Globus pallidus (tissue), 1 donor: ENCODE measurements at regions not wholly inside any gene's neighbourhood (a gene's known extent, or its start where the extent isn't known, plus 50 kb on each side); places are given as distances from the start of the nearest gene placed in this dataset.
"Not testable (repeated sequence)": the region's sequence is repeated elsewhere in the genome, so short reads cannot be mapped to it uniquely, and the experiment has no call there.

Experiments used
- DNase-seq: peaks from one replicate; pipeline ENCODE4 v3.0.0-alpha.2; 2015; ENCODE audit warnings: low spot score

DNA sequence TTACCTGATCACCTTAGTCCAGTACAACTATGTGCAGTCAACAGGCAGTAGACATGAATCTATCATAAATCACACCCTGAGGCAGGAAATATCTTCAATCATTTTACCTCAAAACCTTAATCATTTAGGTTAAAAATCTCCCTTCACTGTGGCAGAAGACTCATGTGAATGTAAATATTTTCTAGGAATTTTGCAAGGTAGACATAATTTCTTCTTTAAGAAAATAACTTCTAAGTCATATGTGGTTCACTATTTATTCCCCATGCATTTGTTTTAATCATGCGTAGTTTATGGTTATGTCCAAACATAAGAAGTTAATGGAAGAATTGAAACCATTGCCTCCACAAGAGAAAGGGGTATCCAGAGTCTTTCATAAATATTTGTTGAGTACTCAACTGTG lies 97.0 kb downstream of the HMHB1 start:
- no peak for DNase-seq

GRCh38 chr5:143913008-143913752 lies 101.2 kb downstream of the HMHB1 start:
- no peak for DNase-seq

GRCh38 chr5:143914756-143915155 lies 102.8 kb downstream of the HMHB1 start:
- DNase-seq = no peak

DNA sequence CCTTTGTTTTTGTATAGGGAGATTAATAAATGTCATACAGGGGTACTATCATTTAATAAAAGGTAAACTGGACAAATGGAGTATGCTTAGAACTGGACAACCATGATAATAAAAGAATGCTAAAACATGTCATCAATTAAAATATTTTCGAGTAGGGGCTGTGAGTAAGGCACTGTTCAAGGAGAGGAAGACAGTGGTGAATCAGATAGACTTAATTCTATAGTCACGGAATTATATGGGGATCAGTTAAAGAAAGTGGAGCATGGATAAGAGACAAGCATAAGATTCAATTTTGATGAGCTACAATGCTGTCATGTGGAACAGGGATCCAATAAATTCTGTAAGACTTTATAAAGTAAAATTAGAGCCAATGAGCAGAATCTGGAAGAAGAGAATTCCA lies 104.5 kb downstream of the HMHB1 start:
- no peak for DNase-seq

- DNase-seq = no peak
These were observed 107.0 kb downstream of the HMHB1 start for GRCh38 chr5:143918961-143919360.

- DNase-seq = no peak
These were observed 108.8 kb downstream of the HMHB1 start for GRCh38 chr5:143920772-143921171.

DNA sequence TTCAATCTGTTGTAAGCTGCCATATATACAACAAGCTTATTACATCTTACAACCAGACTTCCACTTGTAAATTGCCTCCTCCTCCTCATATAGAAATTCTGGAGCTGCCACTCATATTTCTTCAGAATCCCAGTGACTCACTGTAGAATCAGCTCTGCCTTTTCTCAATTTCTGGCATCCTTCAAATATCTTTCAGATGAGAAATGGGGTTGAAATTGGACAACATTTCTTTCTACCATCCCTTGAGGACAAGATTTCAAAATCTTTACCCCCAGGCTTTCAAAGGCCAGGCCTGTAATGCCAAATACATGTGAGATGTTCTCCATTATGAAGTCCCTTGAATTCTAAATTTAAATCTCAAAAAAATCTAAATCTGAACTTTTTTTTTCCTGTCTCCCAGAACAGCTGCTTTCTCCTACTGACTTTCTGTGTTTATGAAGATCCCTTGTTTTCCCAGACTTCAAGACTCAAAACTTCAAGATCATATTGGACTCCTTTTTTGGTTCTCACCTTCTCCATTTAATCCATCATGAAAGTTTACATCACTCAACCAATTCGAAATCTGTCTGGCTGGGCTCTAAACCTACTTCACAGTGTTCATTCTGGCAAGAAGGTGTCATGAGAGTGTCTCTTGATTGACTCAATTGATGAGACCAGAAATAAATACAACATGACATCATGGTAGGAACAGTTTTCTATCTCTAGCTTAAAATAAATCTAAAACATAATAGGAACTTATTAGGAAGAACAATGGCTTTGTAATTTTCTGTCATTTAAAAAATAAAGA lies 109.8 kb downstream of the HMHB1 start:
- no peak for DNase-seq

DNA sequence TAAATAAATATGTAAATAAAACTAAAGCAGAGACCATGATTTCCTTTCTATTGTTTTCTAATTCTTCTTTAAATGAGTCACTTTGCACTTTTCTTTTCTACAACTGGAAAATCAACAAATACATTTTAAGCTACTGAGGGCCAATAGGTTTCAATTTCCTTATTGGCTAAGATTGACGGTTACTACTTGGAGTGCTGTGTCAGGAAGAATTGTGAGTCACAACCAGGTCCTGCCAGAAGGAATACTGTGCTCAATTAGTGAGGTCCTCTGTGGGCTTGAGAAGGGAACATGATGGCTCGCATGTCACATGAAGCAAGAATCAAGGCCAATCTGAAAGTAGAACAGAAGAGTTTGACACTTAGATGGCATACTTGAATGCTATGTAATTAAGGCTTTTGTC lies 110.8 kb downstream of the HMHB1 start:
- no peak for DNase-seq

- DNase-seq = no peak
These were observed 111.8 kb downstream of the HMHB1 start for GRCh38 chr5:143923634-143924266.

DNA sequence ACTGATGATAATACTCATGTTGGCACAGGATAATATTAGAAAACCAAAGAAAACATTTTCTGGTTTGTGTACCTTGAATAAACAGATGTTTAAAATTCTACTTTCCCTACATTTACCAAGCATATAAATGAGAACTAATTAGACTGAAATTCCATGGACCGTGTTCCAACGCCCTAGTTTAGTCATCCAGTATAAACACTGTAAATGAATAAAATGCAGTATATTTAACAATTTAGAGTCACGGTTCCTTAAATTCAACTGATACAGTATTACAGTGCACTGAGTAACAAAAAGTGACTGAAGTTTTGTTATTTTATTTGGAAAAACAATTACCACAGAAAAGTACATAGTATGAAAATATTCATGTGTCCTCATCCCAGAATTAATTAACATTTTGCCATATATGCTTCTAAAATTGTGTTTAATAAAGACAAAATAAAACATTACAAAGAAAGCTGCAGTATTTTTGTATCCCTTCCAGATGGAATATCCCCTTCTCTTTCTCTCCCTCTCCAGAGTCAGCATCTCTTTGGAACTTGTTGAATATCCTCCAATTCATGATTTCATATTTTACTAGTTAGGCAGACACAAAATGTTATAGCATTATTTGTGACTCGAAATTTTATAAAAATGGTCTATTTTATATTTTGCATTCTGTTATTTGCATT lies 112.5 kb downstream of the HMHB1 start:
- DNase-seq = no peak

DNA sequence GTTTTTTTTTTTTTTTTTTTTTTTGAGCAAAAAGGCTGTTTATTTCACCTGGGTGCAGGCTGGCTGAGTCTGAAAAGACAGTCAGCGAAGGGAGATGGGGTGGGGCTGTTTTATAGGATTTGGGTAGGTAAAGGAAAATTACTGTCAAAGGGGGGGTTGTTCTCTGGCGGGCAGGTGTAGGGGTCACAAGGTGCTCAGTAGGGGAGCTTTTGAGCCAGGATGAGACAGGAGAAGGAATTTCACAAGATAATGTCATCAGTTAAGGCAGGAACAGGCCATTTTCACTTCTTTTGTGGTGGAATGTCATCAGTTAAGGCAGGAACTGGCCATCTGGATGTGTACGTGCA lies 113.0 kb downstream of the HMHB1 start:
- DNase-seq = not testable (repeated sequence)

- no peak for DNase-seq
These were observed 117.5 kb downstream of the HMHB1 start for GRCh38 chr5:143929486-143929885.

- no peak for DNase-seq
These were observed 118.6 kb downstream of the HMHB1 start for GRCh38 chr5:143930561-143930960.

GRCh38 chr5:143931476-143931875 lies 119.5 kb downstream of the HMHB1 start:
- DNase-seq = peak; percentile 54

- DNase-seq = no peak
These were observed 120.0 kb downstream of the HMHB1 start for GRCh38 chr5:143931986-143932385.

DNA sequence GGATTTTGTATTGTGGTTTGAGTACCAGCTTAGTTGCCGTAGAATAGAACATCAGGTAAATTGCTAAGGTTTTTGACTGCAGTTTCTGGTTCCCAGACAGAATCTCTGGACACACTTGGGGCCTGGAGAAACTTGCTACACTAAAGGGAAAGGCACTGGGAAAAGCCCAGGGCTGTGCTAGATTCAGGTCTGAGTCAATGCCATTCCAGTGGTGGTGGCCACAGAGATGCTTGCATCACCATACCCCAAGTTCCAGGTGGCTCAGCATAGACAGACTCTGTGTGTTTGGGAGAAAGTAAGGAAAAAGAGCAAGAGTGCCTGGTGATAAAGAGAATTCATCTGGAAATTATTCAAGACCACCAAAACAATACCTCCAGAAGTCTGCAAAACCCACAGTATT lies 120.6 kb downstream of the HMHB1 start:
- no peak for DNase-seq

DNA sequence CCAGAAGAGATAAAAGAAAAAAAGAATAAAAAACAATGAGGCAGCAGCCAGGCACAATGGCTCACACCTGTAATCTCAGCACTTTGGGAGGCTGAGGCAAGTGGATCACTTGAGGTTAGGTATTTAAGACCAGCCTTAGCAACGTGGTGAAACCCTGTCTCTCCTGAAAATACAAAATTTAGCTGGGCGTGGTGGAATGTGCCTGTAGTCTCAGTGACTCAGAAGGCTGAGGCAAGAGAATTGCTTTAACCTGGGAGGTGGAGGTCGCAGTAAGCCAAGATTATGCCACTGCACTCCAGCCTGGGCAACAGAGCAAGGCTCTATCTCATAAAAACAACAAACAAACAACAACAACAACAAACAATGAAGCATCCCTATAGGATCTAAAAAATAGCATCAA lies 121.5 kb downstream of the HMHB1 start:
- DNase-seq = no peak

GRCh38 chr5:143934821-143935220 lies 122.9 kb downstream of the HMHB1 start:
- no peak for DNase-seq

DNA sequence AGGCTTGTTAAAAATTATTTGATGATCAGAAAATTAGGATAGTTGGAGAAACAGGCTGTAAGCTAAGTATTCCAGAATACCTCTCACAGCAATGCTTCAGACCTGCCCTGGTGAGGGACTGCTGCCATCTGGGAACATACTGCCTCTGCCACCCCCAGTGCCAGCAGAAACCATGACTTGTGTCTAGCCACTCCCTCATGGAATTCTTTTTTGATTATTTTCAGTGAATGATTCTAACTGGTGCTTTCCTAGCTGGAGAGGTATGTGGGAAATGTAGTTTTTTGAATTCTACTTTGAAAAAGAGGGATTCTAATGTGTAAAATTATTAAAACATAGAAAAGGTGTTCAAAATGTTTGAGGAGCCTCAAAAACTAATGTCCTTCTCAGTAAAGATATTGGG lies 126.3 kb downstream of the HMHB1 start:
- DNase-seq = no peak

DNA sequence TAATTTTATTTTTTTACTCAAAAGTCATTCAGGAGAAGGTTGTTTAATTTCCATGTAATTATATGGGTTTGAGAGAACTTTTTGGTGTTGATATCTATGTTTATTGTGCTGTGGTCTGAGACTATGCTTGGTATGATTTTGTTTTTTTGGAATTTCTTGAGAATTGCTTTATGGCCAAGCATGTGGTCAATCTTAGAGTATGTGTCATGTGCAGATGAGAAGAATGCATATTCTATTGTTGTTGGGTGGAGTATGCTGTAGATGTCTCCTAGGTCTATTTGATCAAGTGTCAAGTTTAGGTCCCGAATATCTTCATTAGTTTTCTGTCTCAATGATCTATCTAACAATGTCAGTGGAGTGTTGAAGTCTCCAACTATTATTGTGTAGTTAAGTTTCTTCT lies 134.9 kb downstream of the HMHB1 start:
- DNase-seq = no peak

- no peak for DNase-seq
These were observed 135.4 kb downstream of the HMHB1 start for GRCh38 chr5:143947313-143947712.

DNA sequence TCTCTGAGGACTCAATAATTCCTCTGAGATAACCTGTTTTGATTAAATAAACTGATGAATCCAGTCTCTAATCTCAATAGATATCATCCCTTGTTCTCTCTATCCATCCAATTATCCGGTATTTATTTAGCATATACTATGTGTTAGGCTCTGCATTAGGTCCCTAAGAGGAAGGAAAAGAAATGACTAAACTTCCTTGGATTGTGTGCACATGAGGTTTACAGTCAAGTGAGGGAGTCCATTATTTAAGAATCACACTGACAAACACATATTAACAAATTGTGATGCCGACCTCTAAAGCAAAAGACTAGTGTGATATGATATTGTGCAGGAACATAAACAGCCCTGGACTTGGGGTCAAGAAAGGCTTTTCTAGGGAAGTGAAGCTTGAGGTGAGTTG lies 140.8 kb downstream of the HMHB1 start:
- DNase-seq = no peak

- no peak for DNase-seq
These were observed 141.9 kb downstream of the HMHB1 start for GRCh38 chr5:143953851-143954250.
